ENCODE measurements at regions not wholly inside any gene's neighbourhood (a gene's known extent, or its start where the extent isn't known, plus 50 kb on each side); places are given as distances from the start of the nearest gene placed in this dataset.
"Not testable (repeated sequence)": the region's sequence is repeated elsewhere in the genome, so short reads cannot be mapped to it uniquely, and the experiment has no call there.

- H3K4me3 ChIP-seq (ENCODE audit: low read length): no peak overlapping the region
- no peaks in the 10 kb centered on the region for H3K27me3 ChIP-seq (ENCODE audit: control insufficient read depth, insufficient read depth, low read length)
- no peak overlapping the region for H3K27ac ChIP-seq (ENCODE audit: low read length)
- WGBS (ENCODE audit: insufficient coverage, low lambda C conversion rate): no CpG with 5 or more reads among the region's 9 CpGs
- no peaks in the 10 kb centered on the region for H3K36me3 ChIP-seq (ENCODE audit: control insufficient read depth, insufficient read depth, low read length)
- H3K9me3 ChIP-seq (ENCODE audit: control insufficient read depth, low read depth, low read length): no peaks in the 10 kb centered on the region
- DNase-seq: no peak
- H3K4me1 ChIP-seq (ENCODE audit: control insufficient read depth, insufficient read depth, low read length): peaks cover 2% of the 10 kb centered on the region
Observed at GRCh38 chr13:26483546-26483945, 73.9 kb upstream of the WASF3 start.

- Histone ChIP-seq H3K4me1 (ENCODE audit: control insufficient read depth, insufficient read depth, low read length) (peaks cover 2% of the 10 kb centered on the region), H3K27me3 (ENCODE audit: control insufficient read depth, insufficient read depth, low read length) (peaks cover 3% of the 10 kb centered on the region), H3K36me3 (ENCODE audit: control insufficient read depth, insufficient read depth, low read length) (no peaks in the 10 kb centered on the region), H3K9me3 (ENCODE audit: control insufficient read depth, low read depth, low read length) (no peaks in the 10 kb centered on the region), H3K4me3 (ENCODE audit: low read length) (no peak overlapping the region), H3K27ac (ENCODE audit: low read length) (no peak overlapping the region)
- no peak for DNase-seq
- WGBS (ENCODE audit: insufficient coverage, low lambda C conversion rate): no CpG with 5 or more reads among the region's 6 CpGs
Observed at GRCh38 chr13:26484196-26484595, 73.3 kb upstream of the WASF3 start.

GRCh38 chr13:26485288-26485687 lies 72.2 kb upstream of the WASF3 start:
- Histone ChIP-seq H3K4me1 (ENCODE audit: control insufficient read depth, insufficient read depth, low read length) (peaks cover under 1% of the 10 kb centered on the region), H3K27me3 (ENCODE audit: control insufficient read depth, insufficient read depth, low read length) (peaks cover 3% of the 10 kb centered on the region), H3K36me3 (ENCODE audit: control insufficient read depth, insufficient read depth, low read length) (no peaks in the 10 kb centered on the region), H3K27ac (ENCODE audit: low read length) (no peak overlapping the region), H3K4me3 (ENCODE audit: low read length) (no peak overlapping the region), H3K9me3 (ENCODE audit: control insufficient read depth, low read depth, low read length) (no peaks in the 10 kb centered on the region)
- no peak for DNase-seq
- WGBS (ENCODE audit: insufficient coverage, low lambda C conversion rate): 91% methylated on average over 4 of the region's 7 CpGs

- DNase-seq: no peak
- H3K27ac ChIP-seq (ENCODE audit: low read length): no peak overlapping the region
- peaks cover 3% of the 10 kb centered on the region for H3K27me3 ChIP-seq (ENCODE audit: control insufficient read depth, insufficient read depth, low read length)
- H3K4me3 ChIP-seq (ENCODE audit: low read length): no peak overlapping the region
- no peaks in the 10 kb centered on the region for H3K4me1 ChIP-seq (ENCODE audit: control insufficient read depth, insufficient read depth, low read length)
- no peaks in the 10 kb centered on the region for H3K9me3 ChIP-seq (ENCODE audit: control insufficient read depth, low read depth, low read length)
- no CpG with 5 or more reads among the region's 9 CpGs for whole genome bisulfite sequencing (ENCODE audit: insufficient coverage, low lambda C conversion rate)
- no peaks in the 10 kb centered on the region for H3K36me3 ChIP-seq (ENCODE audit: control insufficient read depth, insufficient read depth, low read length)
Observed at GRCh38 chr13:26485786-26486185, 71.7 kb upstream of the WASF3 start.

- no peaks in the 10 kb centered on the region for H3K4me1 ChIP-seq (ENCODE audit: control insufficient read depth, insufficient read depth, low read length)
- DNase-seq: no peak
- no peaks in the 10 kb centered on the region for H3K9me3 ChIP-seq (ENCODE audit: control insufficient read depth, low read depth, low read length)
- WGBS (ENCODE audit: insufficient coverage, low lambda C conversion rate): 91% methylated on average over 1 of the region's 6 CpGs
- no peak overlapping the region for H3K27ac ChIP-seq (ENCODE audit: low read length)
- no peaks in the 10 kb centered on the region for H3K36me3 ChIP-seq (ENCODE audit: control insufficient read depth, insufficient read depth, low read length)
- no peak overlapping the region for H3K4me3 ChIP-seq (ENCODE audit: low read length)
- peaks cover 3% of the 10 kb centered on the region for H3K27me3 ChIP-seq (ENCODE audit: control insufficient read depth, insufficient read depth, low read length)
Observed at GRCh38 chr13:26486550-26486949, 70.9 kb upstream of the WASF3 start.

GRCh38 chr13:26487781-26488180 lies 69.7 kb upstream of the WASF3 start:
- Histone ChIP-seq H3K9me3 (ENCODE audit: control insufficient read depth, low read depth, low read length) (no peaks in the 10 kb centered on the region), H3K36me3 (ENCODE audit: control insufficient read depth, insufficient read depth, low read length) (no peaks in the 10 kb centered on the region), H3K4me3 (ENCODE audit: low read length) (no peak overlapping the region), H3K4me1 (ENCODE audit: control insufficient read depth, insufficient read depth, low read length) (no peaks in the 10 kb centered on the region), H3K27ac (ENCODE audit: low read length) (no peak overlapping the region), H3K27me3 (ENCODE audit: control insufficient read depth, insufficient read depth, low read length) (peaks cover 3% of the 10 kb centered on the region)
- WGBS (ENCODE audit: insufficient coverage, low lambda C conversion rate): no CpG with 5 or more reads among the region's 11 CpGs
- no peak for DNase-seq

- no peaks in the 10 kb centered on the region for H3K36me3 ChIP-seq (ENCODE audit: control insufficient read depth, insufficient read depth, low read length)
- no peak overlapping the region for H3K4me3 ChIP-seq (ENCODE audit: low read length)
- 100% methylated on average over 1 of the region's 18 CpGs for WGBS (ENCODE audit: insufficient coverage, low lambda C conversion rate)
- H3K27ac ChIP-seq (ENCODE audit: low read length): no peak overlapping the region
- no peak for DNase-seq
- H3K27me3 ChIP-seq (ENCODE audit: control insufficient read depth, insufficient read depth, low read length): peaks cover 3% of the 10 kb centered on the region
- H3K4me1 ChIP-seq (ENCODE audit: control insufficient read depth, insufficient read depth, low read length): no peaks in the 10 kb centered on the region
- H3K9me3 ChIP-seq (ENCODE audit: control insufficient read depth, low read depth, low read length): no peaks in the 10 kb centered on the region
Observed at GRCh38 chr13:26488236-26489003, 69.1 kb upstream of the WASF3 start.

GRCh38 chr13:26492301-26492700 lies 65.2 kb upstream of the WASF3 start:
- not testable (repeated sequence) for H3K4me1 ChIP-seq (ENCODE audit: control insufficient read depth, insufficient read depth, low read length); H3K36me3 ChIP-seq (ENCODE audit: control insufficient read depth, insufficient read depth, low read length); H3K27ac ChIP-seq (ENCODE audit: low read length); DNase-seq; H3K9me3 ChIP-seq (ENCODE audit: control insufficient read depth, low read depth, low read length); H3K4me3 ChIP-seq (ENCODE audit: low read length); H3K27me3 ChIP-seq (ENCODE audit: control insufficient read depth, insufficient read depth, low read length)
- no CpG with 5 or more reads among the region's 5 CpGs for WGBS (ENCODE audit: insufficient coverage, low lambda C conversion rate)

GRCh38 chr13:26494571-26495195 lies 62.8 kb upstream of the WASF3 start:
- Histone ChIP-seq H3K4me1 (ENCODE audit: control insufficient read depth, insufficient read depth, low read length) (no peaks in the 10 kb centered on the region), H3K36me3 (ENCODE audit: control insufficient read depth, insufficient read depth, low read length) (no peaks in the 10 kb centered on the region), H3K4me3 (ENCODE audit: low read length) (no peak overlapping the region), H3K9me3 (ENCODE audit: control insufficient read depth, low read depth, low read length) (no peaks in the 10 kb centered on the region), H3K27me3 (ENCODE audit: control insufficient read depth, insufficient read depth, low read length) (no peaks in the 10 kb centered on the region), H3K27ac (ENCODE audit: low read length) (no peak overlapping the region)
- no peak for DNase-seq
- WGBS (ENCODE audit: insufficient coverage, low lambda C conversion rate): 61% methylated on average over 2 of the region's 8 CpGs

- Histone ChIP-seq H3K9me3 (ENCODE audit: control insufficient read depth, low read depth, low read length) (no peaks in the 10 kb centered on the region), H3K27me3 (ENCODE audit: control insufficient read depth, insufficient read depth, low read length) (no peaks in the 10 kb centered on the region), H3K36me3 (ENCODE audit: control insufficient read depth, insufficient read depth, low read length) (no peaks in the 10 kb centered on the region), H3K4me3 (ENCODE audit: low read length) (no peak overlapping the region), H3K4me1 (ENCODE audit: control insufficient read depth, insufficient read depth, low read length) (no peaks in the 10 kb centered on the region), H3K27ac (ENCODE audit: low read length) (no peak overlapping the region)
- WGBS (ENCODE audit: insufficient coverage, low lambda C conversion rate): no CpG with 5 or more reads among the region's 3 CpGs
- no peak for DNase-seq
Observed at GRCh38 chr13:26495750-26496149, 61.7 kb upstream of the WASF3 start.
